H9 (cell line): ENCODE measurements at regions not wholly inside any gene's neighbourhood (a gene's known extent, or its start where the extent isn't known, plus 50 kb on each side); places are given as distances from the start of the nearest gene placed in this dataset.

Experiments
- DNase-seq: peaks from one replicate; pipeline ENCODE4 v3.0.0-alpha.2; 2017
- H2AFZ ChIP-seq: one replicate; pipeline ENCODE4 v1.6.1; 2013; ENCODE audit warnings: mild to moderate bottlenecking, low read length, control low read depth, moderate library complexity
- H2AK5ac ChIP-seq: 2 replicates; pipeline ENCODE4 v1.6.1; 2013; ENCODE audit warnings: low read length, control low read depth, mixed read lengths; ENCODE audit not compliant: insufficient read length
- H2BK120ac ChIP-seq: one replicate; pipeline ENCODE4 v1.6.1; 2013; ENCODE audit warnings: low read depth, mild to moderate bottlenecking, low read length, control low read depth, inconsistent platforms; ENCODE audit not compliant: poor library complexity, severe bottlenecking
- H2BK12ac ChIP-seq: 2 replicates; pipeline ENCODE4 v1.6.1; 2013; ENCODE audit warnings: low read length, control low read depth, mixed read lengths, low read depth; ENCODE audit not compliant: insufficient read length
- H2BK15ac ChIP-seq: 2 replicates; pipeline ENCODE4 v1.6.1; 2013; ENCODE audit warnings: low read depth, low read length, control low read depth
- H2BK20ac ChIP-seq: one replicate; pipeline ENCODE4 v1.6.1; 2013; ENCODE audit warnings: low read depth, mild to moderate bottlenecking, low read length, control low read depth, inconsistent platforms; ENCODE audit not compliant: poor library complexity, severe bottlenecking
- H2BK5ac ChIP-seq: 2 replicates; pipeline ENCODE4 v1.6.1; 2013; ENCODE audit warnings: low read length, control low read depth, mixed read lengths; ENCODE audit not compliant: insufficient read length
- H3K14ac ChIP-seq: 2 replicates; pipeline ENCODE4 v1.6.1; 2013; ENCODE audit warnings: low read length, control low read depth; ENCODE audit not compliant: insufficient read depth
- H3K18ac ChIP-seq: 2 replicates; pipeline ENCODE4 v1.6.1; 2013; ENCODE audit warnings: low read depth, mild to moderate bottlenecking, mixed read lengths, low read length, control low read depth; ENCODE audit not compliant: insufficient read length
- H3K23ac ChIP-seq: 2 replicates; pipeline ENCODE4 v1.6.1; 2013; ENCODE audit warnings: low read length, control low read depth, mixed read lengths, low read depth; ENCODE audit not compliant: insufficient read length
- H3K23me2 ChIP-seq: 2 replicates; pipeline ENCODE4 v1.6.1; 2013; ENCODE audit warnings: low read depth, mild to moderate bottlenecking, mixed read lengths, low read length, control low read depth; ENCODE audit not compliant: insufficient read length, poor library complexity, severe bottlenecking
- H3K27ac ChIP-seq: 2 replicates; pipeline ENCODE4 v1.5.1; 2013; ENCODE audit warnings: low read length, control low read depth, mixed read lengths, low read depth; ENCODE audit not compliant: insufficient read length
- H3K27me3 ChIP-seq: 2 replicates; pipeline ENCODE4 v1.6.1; 2013; ENCODE audit warnings: low read length, control low read depth, inconsistent platforms; ENCODE audit not compliant: insufficient read depth
- H3K4ac ChIP-seq: 2 replicates; pipeline ENCODE4 v1.6.1; 2013; ENCODE audit warnings: low read depth, mild to moderate bottlenecking, control low read depth, inconsistent platforms, low read length, moderate library complexity
- H3K4me1 ChIP-seq: 2 replicates; pipeline ENCODE4 v1.6.1; 2013; ENCODE audit warnings: low read length, control low read depth, inconsistent platforms; ENCODE audit not compliant: insufficient read depth
- H3K4me2 ChIP-seq: 2 replicates; pipeline ENCODE4 v1.6.1; 2013; ENCODE audit warnings: low read length, control low read depth, mixed read lengths; ENCODE audit not compliant: insufficient read length, insufficient read depth
- H3K56ac ChIP-seq: 2 replicates; pipeline ENCODE4 v1.6.1; 2013; ENCODE audit warnings: low read depth, mild to moderate bottlenecking, mixed read lengths, low read length, control low read depth; ENCODE audit not compliant: insufficient read length
- H3K79me1 ChIP-seq: 2 replicates; pipeline ENCODE4 v1.6.1; 2013; ENCODE audit warnings: low read depth, mild to moderate bottlenecking, moderate library complexity, low read length, control low read depth, inconsistent platforms; ENCODE audit not compliant: insufficient read depth, poor library complexity, severe bottlenecking
- H3K79me2 ChIP-seq: 2 replicates; pipeline ENCODE4 v1.6.1; 2013; ENCODE audit warnings: low read length, control low read depth, inconsistent platforms; ENCODE audit not compliant: insufficient read depth
- H3K9ac ChIP-seq: 2 replicates; pipeline ENCODE4 v1.6.1; 2013; ENCODE audit warnings: low read length, control low read depth, mixed read lengths; ENCODE audit not compliant: insufficient read length; ENCODE audit errors: extremely low read depth
- H3K9me3 ChIP-seq: one replicate; pipeline ENCODE4 v1.6.1; 2013; ENCODE audit warnings: low read depth, low read length, inconsistent platforms; ENCODE audit not compliant: control insufficient read depth
- H3T11ph ChIP-seq: one replicate; pipeline ENCODE4 v1.6.1; 2013; ENCODE audit warnings: mild to moderate bottlenecking, low read length, control low read depth, inconsistent platforms
- H4K20me1 ChIP-seq: one replicate; pipeline ENCODE4 v1.6.1; 2013; ENCODE audit not compliant: control insufficient read depth, insufficient read length, insufficient read depth
- H4K5ac ChIP-seq: 2 replicates; pipeline ENCODE4 v1.6.1; 2013; ENCODE audit warnings: low read depth, mild to moderate bottlenecking, mixed read lengths, low read length, control low read depth; ENCODE audit not compliant: insufficient read length
- H4K8ac ChIP-seq: replicated peaks from 2 replicates; pipeline ENCODE4 v1.6.1; 2013; ENCODE audit warnings: low read length, control low read depth, mixed read lengths, low read depth; ENCODE audit not compliant: insufficient read length
- H4K91ac ChIP-seq: 2 replicates; pipeline ENCODE4 v1.6.1; 2013; ENCODE audit warnings: low read depth, mild to moderate bottlenecking, moderate library complexity, mixed read lengths, low read length, control low read depth; ENCODE audit not compliant: insufficient read length
- H3K27ac Mint-ChIP-seq, 3 experiments: 2 replicates in 2 of 3; 3 replicates in 1 of 3; pipeline ENCODE4 v1.8.0; 2020 to 2021; ENCODE audit warnings: mixed read lengths in 3 of 3, mild to moderate bottlenecking in 1 of 3, moderate library complexity in 1 of 3
- H3K27me3 Mint-ChIP-seq: 2 replicates; pipeline ENCODE4 v1.8.0; 2021; ENCODE audit warnings: low read depth, mild to moderate bottlenecking, moderate library complexity, mixed read lengths
- H3K36me3 Mint-ChIP-seq, 3 experiments: 2 replicates in 2 of 3; 3 replicates in 1 of 3; pipeline ENCODE4 v1.8.0; 2020 to 2021; ENCODE audit warnings: low read depth in 3 of 3, mixed read lengths in 3 of 3; ENCODE audit not compliant: insufficient read depth in 1 of 3
- H3K4me1 Mint-ChIP-seq, 2 experiments: 2 replicates each; pipeline ENCODE4 v1.8.0; 2020; ENCODE audit warnings: mixed read lengths in 2 of 2
- H3K4me3 Mint-ChIP-seq, 2 experiments: 2 replicates in 1 of 2; 3 replicates in 1 of 2; pipeline ENCODE4 v1.8.0; 2020 to 2021; ENCODE audit warnings: mild to moderate bottlenecking in 2 of 2, mixed read lengths in 2 of 2, moderate library complexity in 1 of 2
- H3K9me3 Mint-ChIP-seq, 2 experiments: 2 replicates in 1 of 2; 3 replicates in 1 of 2; pipeline ENCODE4 v1.8.0; 2020; ENCODE audit warnings: mild to moderate bottlenecking in 2 of 2, mixed read lengths in 2 of 2, moderate library complexity in 1 of 2
- CTCF ChIP-seq: fragments of 200-600 bp; sonication (generic); conservative IDR thresholded peaks from 3 replicates; pipeline ENCODE4 v1.8.0; 2021; ENCODE audit warnings: antibody characterized with exemption, mild to moderate bottlenecking
- WGBS: extraction: QIAGEN DNeasy Blood & Tissue Kit; methylation state at CpG from one replicate; pipeline ENCODE4 v1.1.7; 2013; ENCODE audit warnings: missing lambda C conversion rate, low lambda C conversion rate, mixed read lengths; ENCODE audit not compliant: insufficient read length; ENCODE audit errors: extremely low coverage; 5-methylcytosine and 5-hydroxymethylcytosine counted together

GRCh38 chr1:94609619-94610018 is 68.1 kb upstream of the F3 start:
- Histone ChIP-seq H3K27ac (no peak overlapping the region), H3K4me2 (no peak overlapping the region), H2BK20ac (no peak overlapping the region), H3K79me2 (no peaks in the 10 kb centered on the region), H3K4me1 (peaks cover 2% of the 10 kb centered on the region; the same call in 1 of the 2 replicates), H3K23me2 (no peaks in the 10 kb centered on the region), H3K79me1 (no peaks in the 10 kb centered on the region), H2BK12ac (no peak overlapping the region), H3T11ph (no peak overlapping the region), H4K5ac (no peak overlapping the region), H4K20me1 (no peaks in the 10 kb centered on the region), H2BK15ac (no peak overlapping the region), H2BK120ac (no peak overlapping the region), H2BK5ac (no peak overlapping the region), H3K4ac (no peak overlapping the region), H3K14ac (no peak overlapping the region), H4K91ac (no peak overlapping the region), H3K18ac (no peak overlapping the region), H2AK5ac (no peak overlapping the region), H3K9me3 (no peaks in the 10 kb centered on the region), H4K8ac (no peak overlapping the region), H2AFZ (no peak overlapping the region), H3K23ac (no peak overlapping the region), H3K56ac (no peak overlapping the region), H3K9ac (no peak overlapping the region), H3K27me3 (no peaks in the 10 kb centered on the region)
- peak overlapping the region in 1 of 3 experiments; percentile 54; a peak in 1 of 7 replicates for H3K27ac Mint-ChIP-seq
- H3K36me3 Mint-ChIP-seq = no peaks in the 10 kb centered on the region
- H3K4me1 Mint-ChIP-seq = peaks cover 28 to 40% of the 10 kb centered on the region in 2 experiments
- no peak for DNase-seq
- H3K27me3 Mint-ChIP-seq = no peaks in the 10 kb centered on the region
- no peak for TF ChIP-seq CTCF
- no CpG with 5 or more reads among the region's 8 CpGs for WGBS
- no peak overlapping the region for H3K4me3 Mint-ChIP-seq
- H3K9me3 Mint-ChIP-seq = no peaks in the 10 kb centered on the region
